ENCODE measurements at regions not wholly inside any gene's neighbourhood (a gene's known extent, or its start where the extent isn't known, plus 50 kb on each side); places are given as distances from the start of the nearest gene placed in this dataset.

GRCh38 chr1:232271991-232272589 is 357.8 kb downstream of the SIPA1L2 start:
- Histone ChIP-seq H3K9me3 (replicated peaks; ENCODE audit: control insufficient read depth, insufficient read depth, low read depth, low read length) (no peaks in the 10 kb centered on the region), H2AFZ (ENCODE audit: low read depth, low read length) (no peak overlapping the region), H3K4me3 (no peak overlapping the region), H3K9ac (ENCODE audit: insufficient read depth in 1 of 2, low read depth in 2 of 2, low read length in 2 of 2) (no peak overlapping the region), H3K9me1 (ENCODE audit: control insufficient read depth, insufficient read depth, low read length) (no peaks in the 10 kb centered on the region), H3K4me1 (replicated peaks in 1 of 2; ENCODE audit: control insufficient read depth in 2 of 2, insufficient read depth in 2 of 2, low read length in 2 of 2) (no peaks in the 10 kb centered on the region), H3K27me3 (ENCODE audit: control insufficient read depth in 2 of 2, insufficient read depth in 2 of 2, low read length in 2 of 2) (no peaks in the 10 kb centered on the region), H3K4me2 (ENCODE audit: insufficient read depth, low read length) (no peak overlapping the region), H4K20me1 (replicated peaks; ENCODE audit: control insufficient read depth, insufficient read depth, low read length) (no peaks in the 10 kb centered on the region), H3K79me2 (ENCODE audit: control insufficient read depth, insufficient read depth, low read length) (no peaks in the 10 kb centered on the region), H3K36me3 (ENCODE audit: control insufficient read depth, insufficient read depth, low read length) (no peaks in the 10 kb centered on the region), H3K27ac (ENCODE audit: extremely low read depth, low read depth, low read length) (no peak overlapping the region)
- ATAC-seq (no peak), FAIRE-seq (no peak), DNase-seq (ENCODE audit: extremely low read depth in 1 of 4, low spot score in 3 of 4) (no peak)
- ChIA-PET CTCF (ENCODE audit: low intra/inter-chr PET ratio) (no interaction called here), POLR2A (no interaction called here)
- BruUV-seq (replicated peaks), result no TSS peak
- no peak for TF ChIP-seq SIN3B (IDR thresholded peaks at IDR 0.05; ENCODE audit: low read depth)
- TF ChIP-seq ZNF316 (IDR thresholded peaks at IDR 0.05), result no peak
- no peak for TF ChIP-seq ZC3H8 (IDR thresholded peaks at IDR 0.05)
- intact Hi-C loops (cut with micrococcal nuclease) (no loop called here), in situ Hi-C loops (cut with MboI) (no loop called here)
- 0% methylated on average over 10 of the region's 10 CpGs for WGBS (ENCODE audit: insufficient coverage, low coverage, missing lambda C conversion rate)

DNA sequence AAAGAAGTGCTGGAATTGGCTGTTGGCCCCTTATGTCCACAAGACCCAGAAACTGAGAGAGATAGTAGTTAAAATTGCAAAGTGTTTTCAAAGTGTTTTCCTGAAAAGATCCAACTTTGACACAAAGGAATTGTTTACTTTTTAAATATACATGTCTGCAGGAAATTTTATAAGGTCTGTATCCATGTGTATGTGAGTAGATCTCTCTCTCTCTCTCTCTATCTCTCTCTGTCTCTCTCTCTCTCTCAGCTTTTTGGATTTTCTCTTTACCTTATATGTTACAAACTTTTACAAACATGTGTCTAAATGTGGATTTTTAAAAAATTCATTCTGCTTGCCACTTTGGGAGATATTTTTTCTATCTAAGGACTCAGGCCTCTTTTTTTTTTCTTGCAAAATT is 358.6 kb downstream of the SIPA1L2 start:
- POLR2A ChIA-PET, result no interaction called here
- TF ChIP-seq TEAD4 (IDR thresholded peaks at IDR 0.05; ENCODE audit: low read length) (no peak), TEAD4 (CRISPR knock-in tag; IDR thresholded peaks at IDR 0.05; ENCODE audit: borderline replicate concordance) (no peak), ZNF445 (CRISPR knock-in tag; IDR thresholded peaks at IDR 0.05; ENCODE audit: low read depth) (no peak), MED1 (CRISPR knock-in tag; IDR thresholded peaks at IDR 0.05; ENCODE audit: borderline replicate concordance) (no peak), GTF2E2 (tag; IDR thresholded peaks at IDR 0.05) (no peak), RNF2 (IDR thresholded peaks at IDR 0.05) (no peak)
- no peaks in the 10 kb centered on the region for H3K27me3 ChIP-seq (ENCODE audit: control insufficient read depth in 2 of 2, insufficient read depth in 2 of 2, low read length in 2 of 2)
- no peaks in the 10 kb centered on the region for H3K36me3 ChIP-seq (ENCODE audit: control insufficient read depth, insufficient read depth, low read length)
- intact Hi-C loops (cut with micrococcal nuclease) (no loop called here), in situ Hi-C loops (cut with MboI) (no loop called here)
- no peaks in the 10 kb centered on the region for H4K20me1 ChIP-seq (replicated peaks; ENCODE audit: control insufficient read depth, insufficient read depth, low read length)
- BruUV-seq (replicated peaks), result no TSS peak
- H3K9ac ChIP-seq (ENCODE audit: insufficient read depth in 1 of 2, low read depth in 2 of 2, low read length in 2 of 2), result no peak overlapping the region
- no peaks in the 10 kb centered on the region for H3K79me2 ChIP-seq (ENCODE audit: control insufficient read depth, insufficient read depth, low read length)
- ATAC-seq (no peak), FAIRE-seq (no peak), DNase-seq (ENCODE audit: extremely low read depth in 1 of 4, low spot score in 3 of 4) (no peak)
- H3K4me3 ChIP-seq, result no peak overlapping the region
- no peak overlapping the region for H3K27ac ChIP-seq (ENCODE audit: extremely low read depth, low read depth, low read length)
- no peaks in the 10 kb centered on the region for H3K9me1 ChIP-seq (ENCODE audit: control insufficient read depth, insufficient read depth, low read length)
- no peak overlapping the region for H2AFZ ChIP-seq (ENCODE audit: low read depth, low read length)
- no peaks in the 10 kb centered on the region for H3K9me3 ChIP-seq (replicated peaks; ENCODE audit: control insufficient read depth, insufficient read depth, low read depth, low read length)
- CTCF ChIA-PET (ENCODE audit: low intra/inter-chr PET ratio), result no interaction called here
- H3K4me1 ChIP-seq (replicated peaks in 1 of 2; ENCODE audit: control insufficient read depth in 2 of 2, insufficient read depth in 2 of 2, low read length in 2 of 2), result no peaks in the 10 kb centered on the region
- H3K4me2 ChIP-seq (ENCODE audit: insufficient read depth, low read length), result no peak overlapping the region

Measured in K562 (cell line).